Head of caudate nucleus (tissue), 42 donors: ENCODE measurements at regions not wholly inside any gene's neighbourhood (a gene's known extent, or its start where the extent isn't known, plus 50 kb on each side); places are given as distances from the start of the nearest gene placed in this dataset.
A peak's percentile ranks its signal among the peaks of the same experiment; 100 is the strongest.

Source experiments
- DNase-seq, 42 donors: peaks; one replicate each; pipeline versions ENCODE4 v3.0.0 to v3.0.0-alpha.2; 2020 to 2021; ENCODE audit warnings: mixed read lengths in 7 of 42
- intact Hi-C: fragments of 100-400 bp; cut with DNase I; formaldehyde crosslinking; loops from one replicate; pipeline ENCODE4 v1.15.0; 2022

DNA sequence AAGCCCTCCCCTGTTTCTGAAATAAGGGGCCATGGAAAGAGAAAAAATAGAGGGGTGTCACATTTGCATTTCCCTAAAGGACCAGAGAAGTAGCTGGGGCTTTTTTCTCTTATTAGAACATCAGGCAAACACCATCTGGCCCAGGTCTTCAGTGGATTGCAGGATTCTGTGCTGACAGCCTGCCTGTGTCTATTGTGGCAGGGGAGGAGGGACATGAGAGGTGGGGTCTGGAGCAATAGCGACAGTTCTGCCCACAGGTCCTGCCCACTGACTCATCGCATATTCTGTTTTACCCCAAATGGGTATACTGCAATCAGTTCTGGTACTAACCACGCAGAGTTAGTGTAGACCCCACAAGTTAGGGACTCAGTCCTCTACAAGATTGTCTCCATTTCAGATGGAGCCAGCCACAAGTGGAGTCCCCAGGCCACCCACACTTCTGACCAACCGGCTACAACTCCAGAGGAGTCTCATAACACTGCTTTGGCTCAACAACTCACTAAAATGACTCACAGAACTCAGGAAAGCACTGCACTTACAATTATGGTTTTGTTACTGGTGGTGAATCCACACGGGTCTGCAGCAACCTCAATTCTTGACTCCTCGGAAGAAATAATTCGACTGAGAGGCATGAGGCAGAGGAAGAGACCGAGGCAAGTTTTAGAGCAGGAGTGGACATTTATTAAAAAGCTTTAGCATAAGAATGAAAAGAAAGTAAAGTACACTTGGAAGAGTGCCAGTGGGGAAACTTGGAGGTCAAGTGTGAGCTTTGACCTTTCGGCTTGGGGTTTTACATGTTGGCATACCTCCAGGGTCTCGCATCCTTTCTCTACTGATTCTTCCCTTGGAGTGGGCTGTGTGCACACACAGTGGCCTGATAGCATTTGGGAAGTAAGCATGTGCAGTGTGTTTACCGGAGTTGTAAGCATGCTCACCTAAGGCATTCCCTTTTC is 146.4 kb upstream of the SPATS2L start:
- DNase-seq = no peak
- intact Hi-C loops = no loop called here

DNA sequence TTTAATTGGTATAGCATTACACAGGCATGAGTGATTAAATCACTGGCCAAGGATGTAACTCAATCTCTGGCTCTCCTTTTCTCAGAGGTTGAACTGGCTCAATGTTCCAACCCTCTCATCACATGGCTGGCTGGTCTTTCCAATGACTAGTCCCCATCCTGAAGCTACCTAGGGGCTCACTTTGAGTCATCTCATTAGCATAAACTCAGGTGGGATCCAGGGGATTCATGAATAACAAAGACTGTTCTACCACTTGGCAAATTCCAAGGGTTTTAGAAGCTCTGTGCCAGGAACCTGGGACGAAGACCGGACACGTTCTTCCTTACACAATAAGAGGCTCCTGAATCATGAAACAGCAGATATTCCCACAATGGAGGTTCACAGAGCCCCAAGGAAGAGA is 145.0 kb upstream of the SPATS2L start:
- no peak for DNase-seq
- intact Hi-C loops = no loop called here

DNA sequence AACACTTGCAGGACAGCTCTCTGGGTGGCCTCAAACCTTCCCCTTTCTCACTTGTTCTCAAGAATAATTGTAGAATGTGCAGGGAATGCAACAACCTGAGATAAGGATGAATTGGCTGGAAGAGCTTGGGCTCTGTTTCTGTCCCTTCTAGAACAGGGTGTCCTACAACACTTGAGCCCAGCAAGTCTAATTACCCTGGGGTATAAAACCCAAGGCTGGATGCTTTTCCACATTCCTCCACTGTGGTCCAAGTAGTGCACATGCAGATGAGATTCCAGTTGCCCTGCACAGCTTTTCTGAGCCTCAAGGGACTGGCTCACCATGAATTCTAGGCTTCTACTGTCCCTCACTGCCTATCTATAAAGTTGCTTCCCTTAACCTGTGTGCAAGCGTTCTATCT is 140.8 kb upstream of the SPATS2L start:
- DNase-seq = no peak
- intact Hi-C loops = no loop called here

DNA sequence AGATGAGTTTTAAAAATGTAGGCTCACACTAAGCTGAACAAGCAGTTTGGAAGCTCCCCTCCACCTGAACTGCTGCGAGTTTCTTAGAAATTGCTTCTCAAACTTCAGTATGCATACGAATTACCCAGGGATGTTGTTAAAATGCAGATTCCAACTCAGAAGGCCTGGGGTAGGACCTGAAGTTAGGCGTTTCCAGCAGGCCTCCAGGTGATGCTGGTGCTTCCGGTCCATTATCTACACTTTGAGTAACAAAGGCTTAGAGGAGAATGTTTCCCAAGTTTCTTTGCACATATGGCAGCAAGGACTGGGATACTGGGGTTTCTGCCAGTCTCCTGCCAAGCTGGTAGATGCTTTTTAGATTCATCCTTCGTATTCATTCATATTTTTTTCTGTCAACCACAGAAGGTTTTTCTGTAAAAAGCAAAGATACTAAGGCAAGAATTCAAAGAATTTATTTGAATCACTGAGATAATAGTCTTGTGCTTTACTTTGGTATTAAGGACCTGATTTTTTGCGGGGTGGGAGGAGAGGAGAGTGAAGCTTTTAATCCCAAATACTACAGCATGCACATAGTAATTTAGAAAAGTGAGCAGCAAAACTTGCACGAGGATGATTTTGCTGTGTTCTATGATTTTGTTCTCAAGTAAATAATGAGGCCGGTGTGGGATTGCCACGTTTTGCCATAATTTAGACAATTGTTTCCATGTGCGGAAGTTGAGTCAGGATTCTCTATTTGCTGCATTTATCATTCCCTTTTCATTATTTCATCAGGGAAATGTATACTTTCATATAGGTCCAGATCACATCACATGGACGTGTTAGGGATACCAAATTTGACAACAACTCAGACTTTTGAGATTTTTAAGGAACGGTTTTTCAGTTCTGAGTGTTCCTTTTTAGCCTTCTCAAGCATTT is 137.6 kb upstream of the SPATS2L start:
- intact Hi-C loops = no loop called here
- DNase-seq = no peak

DNA sequence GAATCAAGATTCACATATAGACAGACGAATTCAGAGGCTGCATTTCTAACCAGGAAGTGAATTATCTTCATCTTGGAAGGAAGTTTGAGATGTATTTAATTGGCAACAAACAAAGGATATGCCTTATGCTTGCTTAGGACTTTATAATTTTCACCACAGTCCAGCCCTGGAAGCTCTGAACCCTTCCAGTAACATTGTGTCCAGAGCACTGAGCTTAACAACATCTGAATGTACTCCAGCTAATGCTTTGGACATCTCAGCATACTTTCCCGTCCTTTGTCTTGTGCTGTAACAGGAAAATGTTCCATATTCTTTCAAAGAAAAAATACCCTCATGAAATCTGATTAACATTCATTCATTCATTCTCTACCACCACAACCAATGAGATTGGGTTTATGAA is 136.3 kb upstream of the SPATS2L start:
- no peak for DNase-seq

DNA sequence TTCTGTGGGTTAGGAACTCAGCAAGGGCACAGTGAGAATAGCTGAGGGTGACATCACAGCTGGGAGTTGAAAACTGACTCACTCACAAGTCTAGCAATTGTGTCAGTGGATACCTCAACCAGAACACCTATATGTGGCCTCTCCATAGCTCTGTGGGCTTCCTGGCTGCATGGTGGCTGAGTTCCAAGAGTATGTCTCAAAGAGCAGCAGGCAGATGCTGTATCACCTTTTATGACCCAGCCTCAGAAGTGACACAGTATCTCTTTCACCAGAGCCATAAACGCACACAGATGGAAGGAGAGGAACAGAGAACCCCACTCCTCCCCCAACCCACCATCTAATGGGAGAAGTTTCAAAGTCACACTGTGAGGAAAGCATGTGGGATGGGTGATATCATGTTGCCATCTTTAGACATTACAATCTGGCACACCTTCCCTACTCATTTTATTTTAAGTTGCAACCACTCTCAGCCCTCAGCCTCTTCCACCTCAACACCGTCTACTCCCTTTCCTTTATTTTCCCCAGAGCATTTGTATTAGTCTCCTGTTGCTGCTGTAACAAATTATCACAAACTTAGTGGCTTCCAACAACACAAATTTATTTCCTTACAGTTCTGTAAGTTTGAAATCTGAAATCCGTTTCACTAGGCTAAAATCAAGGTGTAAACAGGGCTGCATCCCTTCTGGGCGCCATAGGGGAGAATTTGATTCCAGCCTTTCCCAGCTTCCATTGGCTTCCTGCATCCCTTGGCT is 134.6 kb upstream of the SPATS2L start:
- intact Hi-C loops = no loop called here
- DNase-seq = no peak

More for the DNA sequence above, 136.3 kb upstream of the SPATS2L start:
- intact Hi-C loops = no loop called here

DNA sequence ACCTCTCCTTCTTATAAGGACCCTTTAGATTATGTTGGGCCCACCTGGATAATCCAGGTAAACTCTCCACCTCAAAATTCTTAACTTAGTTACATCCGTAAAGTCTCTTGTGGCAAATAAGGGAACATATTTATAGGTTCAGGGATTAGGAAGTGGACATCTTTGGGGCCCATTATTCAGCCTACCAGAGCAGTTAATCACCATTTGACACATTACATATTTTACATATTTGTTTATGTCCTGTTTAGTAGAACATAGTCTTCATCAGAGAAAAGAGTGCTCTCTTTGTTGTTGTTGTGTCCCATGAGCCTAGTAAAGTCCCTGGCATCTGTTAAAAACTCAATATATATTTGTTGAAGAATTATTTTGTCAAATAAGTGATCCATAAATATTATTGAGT is 134.0 kb upstream of the SPATS2L start:
- no peak for DNase-seq
- intact Hi-C loops = no loop called here

DNA sequence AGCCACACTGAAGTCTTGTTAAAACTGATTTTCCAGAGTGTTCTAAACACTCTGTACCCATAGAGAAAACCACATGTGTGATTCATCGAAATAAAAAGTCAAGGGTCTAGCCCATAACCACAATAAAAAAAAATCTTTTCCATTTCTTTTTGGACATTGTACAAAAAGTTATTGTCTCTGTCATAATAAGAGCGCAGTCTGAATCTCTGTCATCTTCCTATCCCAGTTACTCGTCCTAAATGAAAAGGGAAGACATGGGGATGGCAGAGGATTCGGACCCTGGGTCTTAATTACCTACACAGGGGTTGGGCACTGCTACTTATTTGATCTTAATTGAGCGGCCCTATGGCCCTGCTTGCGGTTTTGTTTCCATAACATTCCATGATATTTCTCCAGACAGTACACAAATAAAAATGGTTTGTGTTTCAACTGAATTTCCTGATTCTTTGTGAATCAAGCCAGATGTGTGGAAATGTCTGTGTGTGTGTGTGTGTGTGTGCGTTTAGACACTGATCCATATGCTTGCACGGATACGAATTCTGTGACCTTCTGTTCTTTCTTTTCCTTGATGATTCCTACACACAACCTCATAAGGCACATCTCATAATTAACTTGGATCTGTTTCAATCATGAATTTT is 133.4 kb upstream of the SPATS2L start:
- intact Hi-C loops = no loop called here
- DNase-seq = no peak

DNA sequence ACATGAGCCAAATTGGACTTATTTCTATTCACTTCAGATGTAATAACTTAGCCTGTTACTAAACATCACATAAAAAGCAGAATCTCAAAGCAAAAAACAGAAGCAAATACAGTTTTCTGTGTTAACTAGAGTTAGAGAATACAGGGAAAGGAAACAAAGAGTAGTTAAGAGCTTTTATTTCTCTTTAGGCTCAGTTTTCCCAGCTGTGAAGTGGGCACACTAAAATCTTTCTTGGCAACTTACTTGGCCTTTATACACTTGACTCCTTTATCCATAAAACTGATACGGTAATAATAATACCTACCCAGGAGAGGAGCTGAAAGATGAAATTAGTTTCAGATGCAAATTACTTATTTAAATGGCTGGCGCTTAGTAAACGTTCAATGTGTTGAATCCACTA is 132.8 kb upstream of the SPATS2L start:
- intact Hi-C loops = no loop called here
- no peak for DNase-seq

DNA sequence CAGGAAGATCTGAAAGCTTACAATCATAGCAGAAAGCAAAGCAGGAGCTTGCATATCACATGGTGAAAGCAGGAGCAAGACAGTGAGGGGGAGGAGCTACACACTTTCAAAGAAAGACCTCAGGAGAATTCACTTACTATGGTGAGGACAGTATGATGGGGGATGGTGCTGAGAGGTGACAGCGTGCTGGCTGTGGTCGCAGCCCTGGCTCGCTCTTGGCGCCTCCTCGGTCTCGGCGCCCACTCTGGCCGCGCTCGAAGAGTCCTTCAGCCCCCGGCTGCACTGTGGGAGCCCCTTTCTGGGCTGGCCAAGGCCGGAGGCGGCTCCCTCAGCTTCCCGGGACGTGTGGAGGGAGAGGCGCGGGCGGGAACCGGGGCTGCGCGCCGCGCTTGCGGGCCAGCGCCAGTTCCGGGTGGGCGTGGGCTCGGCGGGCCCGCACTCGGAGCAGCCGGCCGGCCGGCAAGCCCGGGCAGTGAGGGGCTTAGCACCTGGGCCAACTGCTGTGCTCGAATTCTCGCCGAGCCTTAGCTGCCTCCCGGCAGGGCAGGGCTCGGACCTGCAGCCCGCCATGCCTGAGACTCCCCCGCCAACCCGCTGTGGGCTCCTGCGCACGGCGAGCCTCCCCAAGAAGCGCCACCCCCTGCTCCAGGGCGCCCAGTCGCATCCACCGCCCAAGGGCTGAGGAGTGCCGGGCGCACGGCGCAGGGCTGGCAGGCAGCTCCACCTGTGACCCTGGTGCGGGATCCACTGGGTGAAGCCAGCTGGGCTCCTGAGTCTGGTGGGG is 131.9 kb upstream of the SPATS2L start:
- DNase-seq = no peak
- intact Hi-C loops = no loop called here

DNA sequence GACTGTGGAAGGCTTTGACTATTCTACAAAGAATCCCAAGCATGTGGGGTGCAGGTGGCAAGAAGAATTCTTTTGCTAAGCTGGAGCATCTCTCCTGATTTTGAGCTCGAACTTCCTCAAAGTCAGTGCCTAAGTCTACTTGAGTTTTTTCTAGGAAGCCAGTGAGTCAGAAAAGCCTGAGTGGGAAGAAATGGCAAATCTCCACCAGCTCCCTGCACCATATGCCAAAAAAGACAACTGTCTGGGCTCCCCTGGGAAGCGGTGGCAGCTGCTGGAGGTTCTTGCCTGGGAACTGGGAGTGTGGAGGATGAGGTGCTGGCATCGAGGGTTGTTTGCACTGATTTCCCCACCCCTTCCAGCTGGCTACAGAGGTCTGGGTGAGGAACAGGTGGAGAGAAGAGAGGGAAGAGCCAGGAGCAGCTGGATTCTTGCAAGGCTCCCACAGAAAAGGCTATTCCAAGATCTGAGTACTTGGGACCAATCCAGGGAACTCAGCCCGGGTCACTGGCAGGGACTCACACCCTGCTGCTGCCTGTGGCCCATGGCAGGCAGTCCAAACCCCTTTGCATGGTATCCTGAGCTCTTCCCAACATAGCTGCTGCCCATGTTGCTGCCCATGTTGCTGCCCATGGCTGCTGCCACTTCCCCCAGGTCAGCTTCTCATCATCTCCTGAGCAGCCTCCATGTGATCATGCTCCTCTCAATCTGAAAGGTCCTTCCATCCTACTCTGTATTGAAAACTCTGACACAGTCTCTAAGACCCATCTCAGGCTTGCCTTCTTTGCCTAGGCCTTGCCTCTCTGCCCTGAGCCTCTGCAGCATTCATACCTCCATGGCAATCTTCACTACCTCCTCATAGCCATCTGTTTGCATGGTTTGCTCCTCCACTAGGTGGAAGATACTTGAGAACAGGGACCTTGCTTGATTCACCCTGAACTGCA is 128.3 kb upstream of the SPATS2L start:
- peak in 10 of 42 donors; percentile 15 to 60 (median 22) for DNase-seq
- intact Hi-C loops = no loop called here

DNA sequence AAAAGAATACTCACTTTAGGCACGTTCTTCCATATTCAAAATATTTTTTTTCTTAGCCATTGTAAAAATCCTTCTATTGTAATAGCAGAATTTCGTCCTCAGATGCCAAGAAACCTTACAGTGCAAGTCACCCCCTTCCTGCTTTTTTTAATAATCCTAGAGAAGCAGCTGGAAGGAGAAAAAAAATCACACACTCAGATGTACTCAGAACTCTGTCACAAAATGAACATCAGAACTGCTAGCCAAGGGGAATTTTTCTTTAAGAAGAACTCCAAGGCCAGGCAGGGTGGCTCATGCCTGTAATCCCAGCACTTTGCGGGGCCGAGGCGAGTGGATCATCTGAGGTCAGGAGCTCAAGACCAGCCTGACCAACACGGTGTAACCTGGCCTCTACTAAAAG is 127.3 kb upstream of the SPATS2L start:
- intact Hi-C loops = no loop called here
- no peak for DNase-seq

DNA sequence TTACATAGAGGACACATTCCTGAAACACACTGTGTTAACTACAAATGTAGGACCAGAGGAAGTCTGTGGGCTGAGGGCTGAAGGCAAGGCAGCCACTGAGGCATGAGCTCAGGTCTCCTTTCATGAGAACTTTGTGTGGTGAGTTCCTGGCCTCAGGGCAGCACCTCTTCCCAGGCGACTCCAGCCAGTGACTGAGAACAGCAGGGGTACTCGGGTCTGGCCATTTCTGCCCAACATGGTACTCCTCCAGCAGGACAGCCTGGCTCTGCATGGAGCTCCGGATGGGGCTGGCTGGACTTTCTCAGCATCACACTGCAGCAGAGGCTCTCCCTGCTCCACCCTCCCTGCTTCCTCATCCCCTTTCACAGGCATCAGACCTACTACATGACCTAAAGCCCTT is 125.5 kb upstream of the SPATS2L start:
- no peak for DNase-seq
- intact Hi-C loops = no loop called here

DNA sequence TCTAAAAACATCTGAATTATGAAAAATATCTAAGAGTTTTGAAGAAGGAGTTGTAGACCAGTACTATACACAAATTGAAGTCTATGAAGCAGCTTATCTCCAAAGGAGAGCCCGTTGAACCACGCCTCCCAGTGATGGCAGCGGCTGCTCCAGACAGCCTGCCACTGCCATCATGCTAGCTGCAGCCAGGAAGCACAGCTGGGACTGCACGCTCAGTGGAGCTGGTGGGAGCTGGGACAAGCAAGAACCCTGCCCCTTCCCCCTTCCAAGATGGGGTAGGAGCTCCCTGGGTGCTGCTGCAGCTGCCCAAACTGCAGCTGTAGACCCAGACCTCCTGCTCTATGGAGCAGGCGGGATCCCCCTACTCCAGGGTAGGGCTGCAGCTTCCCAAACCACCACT is 124.7 kb upstream of the SPATS2L start:
- intact Hi-C loops = no loop called here
- no peak for DNase-seq

DNA sequence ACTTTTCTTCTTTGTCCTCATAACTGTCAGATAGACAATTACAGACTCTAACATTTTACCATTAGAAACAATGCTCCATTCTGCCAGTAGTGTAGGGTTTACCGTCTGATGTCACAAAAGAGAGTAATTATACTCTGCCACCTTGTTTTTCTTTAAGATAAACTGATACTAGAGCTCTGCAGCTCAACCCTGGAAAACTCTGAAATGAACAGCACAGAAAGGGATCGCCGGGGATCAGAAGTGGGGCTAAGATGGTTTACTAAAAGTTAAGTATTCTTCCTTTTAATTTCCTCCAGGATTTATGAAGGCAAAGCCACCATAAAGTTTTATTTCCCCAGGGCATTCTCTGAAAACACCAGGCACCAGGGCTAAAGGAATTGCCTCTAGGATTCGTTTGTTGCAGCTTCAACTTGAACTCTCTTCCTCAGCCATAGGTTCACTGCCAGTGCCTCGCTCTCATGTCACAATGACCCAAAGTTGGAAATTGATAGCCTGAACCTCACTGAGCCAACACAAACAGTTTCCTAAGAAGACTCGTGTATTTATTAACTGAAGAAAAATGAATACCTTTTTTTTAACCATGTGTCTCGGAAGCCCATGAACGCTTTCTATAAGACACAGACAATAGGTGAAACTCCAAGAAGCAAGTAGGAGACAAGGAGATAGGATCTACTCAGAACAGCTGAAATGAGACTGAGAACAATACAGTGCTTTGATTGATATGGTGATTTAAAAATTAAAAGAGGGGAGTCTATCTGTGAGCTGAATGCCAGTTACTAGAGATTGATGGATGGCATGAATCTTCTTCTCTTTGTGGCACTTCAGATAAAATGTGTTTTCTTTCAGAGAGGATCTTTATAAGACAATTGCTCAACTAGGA is 121.5 kb upstream of the SPATS2L start:
- intact Hi-C loops = no loop called here
- DNase-seq = no peak

DNA sequence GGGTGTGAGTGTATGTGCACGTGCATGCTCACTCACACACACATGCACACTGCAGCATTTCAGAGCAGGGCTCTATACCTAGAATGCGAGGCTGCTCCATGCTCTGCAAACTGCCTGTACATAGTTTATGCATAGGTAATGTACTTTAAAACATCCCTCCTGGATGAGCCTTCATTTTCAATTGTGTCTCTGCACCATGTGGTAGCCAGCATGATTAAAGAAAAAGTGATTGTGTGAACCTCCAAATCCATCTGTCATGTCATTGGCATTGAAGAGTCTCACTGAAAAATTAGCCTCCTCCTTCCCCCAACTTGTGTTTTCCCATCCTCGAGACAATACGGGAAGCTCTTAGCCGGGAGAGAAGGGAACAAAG is 120.9 kb upstream of the SPATS2L start:
- DNase-seq = no peak
- intact Hi-C loops = no loop called here
